Epithelial cell of proximal tubule (primary cell): ENCODE measurements at regions not wholly inside any gene's neighbourhood (a gene's known extent, or its start where the extent isn't known, plus 50 kb on each side); places are given as distances from the start of the nearest gene placed in this dataset.
"Not testable (repeated sequence)": the region's sequence is repeated elsewhere in the genome, so short reads cannot be mapped to it uniquely, and the experiment has no call there.

Source experiments
- DNase-seq: peaks from one replicate; pipeline ENCODE4 v3.0.0-alpha.2; 2011; ENCODE audit warnings: low read depth
- H3K4me3 ChIP-seq: 2 replicates; pipeline ENCODE4 v1.5.1; 2011; ENCODE audit warnings: low read depth, mild to moderate bottlenecking, low read length
- CTCF ChIP-seq: conservative IDR thresholded peaks from 2 replicates; pipeline ENCODE4 v1.5.1; 2012; ENCODE audit warnings: low read depth, mild to moderate bottlenecking, low read length

GRCh38 chr12:76292891-76293290 is 55.3 kb downstream of the BBS10 start:
- not testable (repeated sequence) for DNase-seq, H3K4me3 ChIP-seq

GRCh38 chr12:76292305-76292704 is 55.9 kb downstream of the BBS10 start:
- H3K4me3 ChIP-seq, DNase-seq: not testable (repeated sequence)

- TF ChIP-seq CTCF: no peak
- H3K4me3 ChIP-seq: no peak overlapping the region
- no peak for DNase-seq
Measured at GRCh38 chr12:76290963-76291859, 57.0 kb downstream of the BBS10 start.

GRCh38 chr12:76288218-76288617 is 60.0 kb downstream of the BBS10 start:
- no peak overlapping the region for H3K4me3 ChIP-seq
- DNase-seq: no peak
- no peak for TF ChIP-seq CTCF

- TF ChIP-seq CTCF: peak; percentile 6
- H3K4me3 ChIP-seq: no peak overlapping the region
- no peak for DNase-seq
Measured at GRCh38 chr12:76284816-76285750, 63.1 kb downstream of the BBS10 start.

- no peak overlapping the region for H3K4me3 ChIP-seq
- no peak for TF ChIP-seq CTCF
Measured at GRCh38 chr12:76282744-76283143, 65.5 kb downstream of the BBS10 start.

GRCh38 chr12:76277480-76277879 is 70.7 kb downstream of the BBS10 start:
- DNase-seq: no peak
- TF ChIP-seq CTCF: no peak
- no peak overlapping the region for H3K4me3 ChIP-seq

More at GRCh38 chr12:76282744-76283143, 65.5 kb downstream of the BBS10 start:
- DNase-seq: no peak
